GM23338 (cell line): ENCODE measurements at regions not wholly inside any gene's neighbourhood (a gene's known extent, or its start where the extent isn't known, plus 50 kb on each side); places are given as distances from the start of the nearest gene placed in this dataset.

Source experiments
- ATAC-seq: fragments of 200-7000 bp; cut with Tn5 transposase; 3 replicates; pipeline ENCODE4 v1.9.1; 2020
- DNase-seq: peaks from one replicate; pipeline ENCODE4 v3.0.0-alpha.2; 2015; ENCODE audit warnings: low spot score
- H2AFZ ChIP-seq: fragments of 200-600 bp; sonication (generic); 2 replicates; pipeline ENCODE4 v1.8.0; 2016; ENCODE audit warnings: antibody characterized with exemption, mild to moderate bottlenecking, moderate library complexity
- H3F3A ChIP-seq: fragments of 200-600 bp; sonication (generic); replicated peaks from 2 replicates; pipeline ENCODE4 v1.8.0; 2017; ENCODE audit warnings: antibody characterized with exemption, mixed run types, low read depth
- H3K27ac ChIP-seq: fragments of 200-600 bp; sonication (generic); 2 replicates; pipeline ENCODE4 v1.6.1; 2016; ENCODE audit warnings: low read depth
- H3K27me3 ChIP-seq: fragments of 200-600 bp; sonication (generic); 2 replicates; pipeline ENCODE4 v1.8.0; 2016; ENCODE audit warnings: mild to moderate bottlenecking, mixed run types, moderate library complexity; ENCODE audit not compliant: insufficient read depth
- H3K36me3 ChIP-seq: fragments of 200-600 bp; sonication (generic); 2 replicates; pipeline ENCODE4 v1.8.0; 2016; ENCODE audit warnings: mild to moderate bottlenecking; ENCODE audit not compliant: insufficient read depth
- H3K4me1 ChIP-seq: fragments of 200-600 bp; sonication (generic); 2 replicates; pipeline ENCODE4 v1.8.0; 2016; ENCODE audit warnings: mild to moderate bottlenecking, moderate library complexity; ENCODE audit not compliant: insufficient read depth
- H3K4me2 ChIP-seq: fragments of 200-600 bp; sonication (generic); 2 replicates; pipeline ENCODE4 v1.7.1; 2017; ENCODE audit warnings: mixed run types
- H3K4me3 ChIP-seq: fragments of 200-600 bp; sonication (generic); 2 replicates; pipeline ENCODE4 v1.6.1; 2016; ENCODE audit warnings: mixed run types
- H3K79me2 ChIP-seq: fragments of 200-600 bp; sonication (generic); replicated peaks from 2 replicates; pipeline ENCODE4 v1.8.0; 2017; ENCODE audit warnings: mild to moderate bottlenecking; ENCODE audit not compliant: insufficient read depth
- H3K9me2 ChIP-seq: fragments of 200-600 bp; sonication (generic); 2 replicates; pipeline ENCODE4 v1.8.0; 2017; ENCODE audit not compliant: insufficient read depth
- H4K20me1 ChIP-seq: fragments of 200-600 bp; sonication (generic); replicated peaks from 2 replicates; pipeline ENCODE4 v1.8.0; 2017; ENCODE audit warnings: mild to moderate bottlenecking; ENCODE audit not compliant: insufficient read depth
- H3K27ac Mint-ChIP-seq: 2 replicates; pipeline ENCODE4 v1.8.0; 2020; ENCODE audit warnings: inconsistent platforms, mild to moderate bottlenecking, moderate library complexity, mixed read lengths
- H3K27me3 Mint-ChIP-seq: 3 replicates; pipeline ENCODE4 v1.8.0; 2022; ENCODE audit warnings: low read depth, mild to moderate bottlenecking, moderate library complexity, mixed read lengths, inconsistent platforms; ENCODE audit not compliant: insufficient read depth, poor library complexity
- H3K36me3 Mint-ChIP-seq: 3 replicates; pipeline ENCODE4 v1.8.0; 2021; ENCODE audit warnings: low read depth, mild to moderate bottlenecking, inconsistent platforms, moderate library complexity, mixed read lengths
- H3K4me1 Mint-ChIP-seq: 3 replicates; pipeline ENCODE4 v1.8.0; 2020; ENCODE audit warnings: mild to moderate bottlenecking, inconsistent platforms, mixed read lengths
- H3K4me3 Mint-ChIP-seq: 3 replicates; pipeline ENCODE4 v1.8.0; 2021; ENCODE audit warnings: moderate library complexity, mild to moderate bottlenecking, inconsistent platforms, mixed read lengths
- H3K9me3 Mint-ChIP-seq: 3 replicates; pipeline ENCODE4 v1.8.0; 2020; ENCODE audit warnings: moderate library complexity, mild to moderate bottlenecking, inconsistent platforms, mixed read lengths
- CREB1 ChIP-seq: fragments of 250-450 bp; sonication (Bioruptor Pico); IDR thresholded peaks from 2 replicates; pipeline ENCODE4 v1.5.0; 2020; ENCODE audit warnings: low read depth, mild to moderate bottlenecking, moderate library complexity
- CTCF ChIP-seq, 2 experiments: fragments of 200-600 bp in 1 of 2; sonication (generic) in 1 of 2; conservative IDR thresholded peaks; 2 replicates each; pipeline versions ENCODE4 v1.5.1 to v1.6.1; 2016 to 2017; ENCODE audit warnings: antibody characterized with exemption in 2 of 2, low read depth in 2 of 2, mild to moderate bottlenecking in 2 of 2, moderate library complexity in 1 of 2
- ETS1 ChIP-seq: IDR thresholded peaks from 2 replicates; pipeline ENCODE4 v1.6.1; 2016; ENCODE audit warnings: antibody characterized with exemption
- EZH2 ChIP-seq: fragments of 200-600 bp; sonication (generic); IDR thresholded peaks from one replicate; pipeline ENCODE4 v1.8.0; 2017; ENCODE audit warnings: antibody characterized with exemption, mild to moderate bottlenecking, low read depth; ENCODE audit not compliant: unreplicated experiment
- EZH2phosphoT487 ChIP-seq: fragments of 200-600 bp; sonication (generic); IDR thresholded peaks from one replicate; pipeline ENCODE4 v1.8.1; 2018; ENCODE audit warnings: antibody characterized with exemption; ENCODE audit not compliant: unreplicated experiment
- JUNB ChIP-seq: IDR thresholded peaks from one replicate; pipeline ENCODE4 v1.6.1; 2016; ENCODE audit warnings: antibody characterized with exemption; ENCODE audit not compliant: unreplicated experiment
- NANOG ChIP-seq: IDR thresholded peaks from 2 replicates; pipeline ENCODE4 v1.6.1; 2016; ENCODE audit warnings: antibody characterized with exemption, borderline replicate concordance
- POLR2AphosphoS5 ChIP-seq: IDR thresholded peaks from 2 replicates; pipeline ENCODE4 v1.6.1; 2016; ENCODE audit warnings: antibody characterized with exemption, low read depth
- REST ChIP-seq: IDR thresholded peaks from one replicate; pipeline ENCODE4 v1.6.1; 2018; ENCODE audit warnings: antibody characterized with exemption; ENCODE audit not compliant: unreplicated experiment
- STAT1 ChIP-seq: IDR thresholded peaks from one replicate; pipeline ENCODE4 v1.6.1; 2016; ENCODE audit warnings: antibody characterized with exemption; ENCODE audit not compliant: unreplicated experiment
- ZNF114 ChIP-seq: fragments of 250-450 bp; sonication (Bioruptor Pico); IDR thresholded peaks from 2 replicates; pipeline ENCODE4 v1.5.0; 2020; ENCODE audit warnings: mild to moderate bottlenecking, moderate library complexity
- ZNF331 ChIP-seq: fragments of 250-450 bp; sonication (Bioruptor Pico); IDR thresholded peaks from 2 replicates; pipeline ENCODE4 v1.5.0; 2020; ENCODE audit warnings: low read depth, mild to moderate bottlenecking, moderate library complexity
- ZNF462 ChIP-seq: fragments of 250-450 bp; sonication (Bioruptor Pico); IDR thresholded peaks from 2 replicates; pipeline ENCODE4 v1.5.0; 2020; ENCODE audit warnings: mild to moderate bottlenecking, moderate library complexity

GRCh38 chr10:3907514-3907913 is 122.5 kb upstream of the KLF6 start:
- H3K4me1 Mint-ChIP-seq = no peaks in the 10 kb centered on the region
- H3K4me1 ChIP-seq = no peaks in the 10 kb centered on the region
- no peak overlapping the region for H3K27ac Mint-ChIP-seq
- H3K4me3 Mint-ChIP-seq = no peak overlapping the region
- H3K27ac ChIP-seq = no peak overlapping the region
- H3K36me3 Mint-ChIP-seq = no peaks in the 10 kb centered on the region
- no peaks in the 10 kb centered on the region for H3K27me3 ChIP-seq
- DNase-seq (no peak), ATAC-seq (no peak)
- peaks cover 5% of the 10 kb centered on the region; the same call in 1 of the 3 replicates for H3K9me3 Mint-ChIP-seq
- no peak for TF ChIP-seq CREB1 (CRISPR knock-in tag)
- TF ChIP-seq STAT1 = no peak
- TF ChIP-seq JUNB = no peak
- no peak for TF ChIP-seq POLR2AphosphoS5
- TF ChIP-seq ZNF114 (CRISPR knock-in tag) = no peak
- no peak for TF ChIP-seq NANOG
- no peak for TF ChIP-seq ZNF331 (CRISPR knock-in tag)
- no peak for TF ChIP-seq REST
- no peak for TF ChIP-seq CTCF (conservative IDR thresholded peaks at IDR 0.05; ENCODE audit: low read depth in 2 of 2)
- TF ChIP-seq ZNF462 = no peak
- TF ChIP-seq EZH2phosphoT487 = no peak
- no peak for TF ChIP-seq ETS1
- TF ChIP-seq EZH2 = no peak
- H3K36me3 ChIP-seq = no peaks in the 10 kb centered on the region
- peaks cover 2% of the 10 kb centered on the region for H3K27me3 Mint-ChIP-seq
- H3F3A ChIP-seq = no peaks in the 10 kb centered on the region
- no peaks in the 10 kb centered on the region for H3K79me2 ChIP-seq
- no peak overlapping the region for H3K4me3 ChIP-seq
- H4K20me1 ChIP-seq = no peaks in the 10 kb centered on the region
- no peak overlapping the region for H2AFZ ChIP-seq
- no peak overlapping the region for H3K4me2 ChIP-seq
- H3K9me2 ChIP-seq = no peaks in the 10 kb centered on the region
